MM.1S (cell line): ENCODE measurements at regions not wholly inside any gene's neighbourhood (a gene's known extent, or its start where the extent isn't known, plus 50 kb on each side); places are given as distances from the start of the nearest gene placed in this dataset.

ENCODE experiments used
- DNase-seq: peaks from one replicate; pipeline ENCODE4 v3.0.0-alpha.2; 2015
- H2AFZ ChIP-seq: fragments of 300-600 bp; sonication (generic); 2 replicates; pipeline ENCODE4 v1.6.0; 2016; ENCODE audit warnings: antibody characterized with exemption, low read length
- H3F3A ChIP-seq: fragments of 300-600 bp; sonication (generic); 2 replicates; pipeline ENCODE4 v1.6.1; 2016; ENCODE audit warnings: mild to moderate bottlenecking, antibody characterized with exemption, low read length, moderate library complexity, mixed read lengths; ENCODE audit not compliant: insufficient read depth
- H3K27ac ChIP-seq: fragments of 300-600 bp; sonication (generic); 2 replicates; pipeline ENCODE4 v1.5.1; 2016; ENCODE audit warnings: mild to moderate bottlenecking, low read length
- H3K27me3 ChIP-seq: fragments of 300-600 bp; sonication (generic); replicated peaks from 2 replicates; pipeline ENCODE4 v1.6.0; 2016; ENCODE audit warnings: low read length; ENCODE audit not compliant: insufficient read depth
- H3K36me3 ChIP-seq: fragments of 300-600 bp; sonication (generic); replicated peaks from 2 replicates; pipeline ENCODE4 v1.6.1; 2016; ENCODE audit warnings: mild to moderate bottlenecking, low read length, mixed read lengths; ENCODE audit not compliant: insufficient read depth
- H3K4me1 ChIP-seq: fragments of 300-600 bp; sonication (generic); 2 replicates; pipeline ENCODE4 v1.6.1; 2016; ENCODE audit warnings: low read length, mixed read lengths
- H3K4me2 ChIP-seq: fragments of 300-600 bp; sonication (generic); 2 replicates; pipeline ENCODE4 v1.6.0; 2016; ENCODE audit warnings: low read depth, low read length
- H3K4me3 ChIP-seq: fragments of 300-600 bp; sonication (generic); 2 replicates; pipeline ENCODE4 v1.5.1; 2016; ENCODE audit warnings: low read length, mixed read lengths
- H3K79me2 ChIP-seq: fragments of 300-600 bp; sonication (generic); 2 replicates; pipeline ENCODE4 v1.6.1; 2016; ENCODE audit warnings: mixed run types, low read length, mixed read lengths
- H3K9ac ChIP-seq: fragments of 300-600 bp; sonication (generic); 2 replicates; pipeline ENCODE4 v1.6.1; 2016; ENCODE audit warnings: low read length, mixed read lengths
- H3K9me2 ChIP-seq: fragments of 300-600 bp; sonication (generic); replicated peaks from 2 replicates; pipeline ENCODE4 v1.6.1; 2016; ENCODE audit warnings: mild to moderate bottlenecking, low read length, mixed read lengths; ENCODE audit not compliant: insufficient read depth
- H3K9me3 ChIP-seq: fragments of 300-600 bp; sonication (generic); replicated peaks from 2 replicates; pipeline ENCODE4 v1.6.1; 2016; ENCODE audit warnings: mild to moderate bottlenecking, low read length, mixed read lengths; ENCODE audit not compliant: insufficient read depth
- H4K20me1 ChIP-seq: fragments of 300-600 bp; sonication (generic); 2 replicates; pipeline ENCODE4 v1.6.1; 2016; ENCODE audit warnings: mild to moderate bottlenecking, low read length, moderate library complexity, mixed read lengths; ENCODE audit not compliant: insufficient read depth
- CTCF ChIP-seq: fragments of 300-600 bp; sonication (generic); IDR thresholded peaks from 2 replicates; pipeline ENCODE4 v1.5.1; 2016; ENCODE audit warnings: antibody characterized with exemption, low read length, mixed read lengths
- EZH2 ChIP-seq: fragments of 300-600 bp; sonication (generic); optimal IDR thresholded peaks from 2 replicates; pipeline ENCODE3; 2017; ENCODE audit warnings: low read depth, mild to moderate bottlenecking, antibody characterized with exemption, low read length, mixed read lengths
- EZH2phosphoT487 ChIP-seq: fragments of 300-600 bp; sonication (generic); IDR thresholded peaks from 2 replicates; pipeline ENCODE4 v1.6.1; 2018; ENCODE audit warnings: antibody characterized with exemption, low read length

DNA sequence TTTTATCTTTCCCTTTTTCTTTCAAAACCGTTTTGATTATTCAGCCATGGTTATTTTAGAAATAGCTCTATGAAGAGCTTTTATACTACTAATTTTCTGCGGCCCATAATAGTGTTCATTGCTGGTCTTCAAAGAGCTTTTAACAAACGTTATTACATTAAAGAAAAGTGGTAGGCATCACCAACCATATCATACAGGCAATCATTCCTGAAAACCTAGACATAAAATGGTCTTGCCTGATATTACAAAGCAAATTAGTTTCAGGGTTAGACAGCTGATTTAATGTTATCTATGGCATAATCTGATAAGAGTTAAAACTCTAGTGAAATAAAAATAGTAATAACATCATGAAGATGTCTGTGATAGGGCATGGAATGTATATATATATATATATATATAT is 89.7 kb upstream of the CNTN1 start:
- Histone ChIP-seq H3K4me1 (peaks cover 5% of the 10 kb centered on the region; the same call in 1 of the 2 replicates), H3K27ac (no peak overlapping the region), H3K9me3 (no peaks in the 10 kb centered on the region), H3K4me2 (no peak overlapping the region), H3K79me2 (no peaks in the 10 kb centered on the region), H2AFZ (no peak overlapping the region), H3K4me3 (no peak overlapping the region), H3K27me3 (no peaks in the 10 kb centered on the region), H3K36me3 (no peaks in the 10 kb centered on the region), H3K9ac (no peak overlapping the region), H3K9me2 (no peaks in the 10 kb centered on the region), H3F3A (no peaks in the 10 kb centered on the region), H4K20me1 (no peaks in the 10 kb centered on the region)
- no peak for DNase-seq
- no peak for TF ChIP-seq EZH2
- no peak for TF ChIP-seq CTCF
- TF ChIP-seq EZH2phosphoT487: no peak

DNA sequence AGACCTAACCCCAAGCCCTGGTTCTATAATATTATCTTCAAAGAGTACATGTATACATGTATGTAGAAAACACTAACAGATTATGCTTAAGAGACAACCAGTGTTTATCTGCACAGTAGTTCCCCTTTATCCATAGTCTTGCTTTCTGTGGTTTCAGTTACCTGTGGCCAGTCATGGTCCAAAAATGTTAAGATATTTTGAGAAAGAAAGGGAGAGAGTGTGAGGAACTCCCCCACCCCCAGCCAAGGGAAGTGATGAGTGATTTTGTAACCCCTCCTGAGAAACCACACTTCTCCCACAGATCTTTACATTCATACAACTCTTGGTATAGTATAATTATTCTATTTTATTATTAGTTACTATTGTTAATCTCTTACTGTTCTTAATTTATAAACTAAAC is 77.3 kb upstream of the CNTN1 start:
- Histone ChIP-seq H4K20me1 (no peaks in the 10 kb centered on the region), H3K4me2 (no peak overlapping the region), H3K9ac (no peak overlapping the region), H3K79me2 (no peaks in the 10 kb centered on the region), H3K27ac (no peak overlapping the region), H3K36me3 (no peaks in the 10 kb centered on the region), H3K27me3 (no peaks in the 10 kb centered on the region), H3F3A (no peaks in the 10 kb centered on the region), H2AFZ (no peak overlapping the region), H3K9me3 (no peaks in the 10 kb centered on the region), H3K4me3 (no peak overlapping the region), H3K4me1 (no peaks in the 10 kb centered on the region), H3K9me2 (no peaks in the 10 kb centered on the region)
- TF ChIP-seq EZH2phosphoT487 (no peak), EZH2 (no peak), CTCF (no peak)
- DNase-seq: no peak

DNA sequence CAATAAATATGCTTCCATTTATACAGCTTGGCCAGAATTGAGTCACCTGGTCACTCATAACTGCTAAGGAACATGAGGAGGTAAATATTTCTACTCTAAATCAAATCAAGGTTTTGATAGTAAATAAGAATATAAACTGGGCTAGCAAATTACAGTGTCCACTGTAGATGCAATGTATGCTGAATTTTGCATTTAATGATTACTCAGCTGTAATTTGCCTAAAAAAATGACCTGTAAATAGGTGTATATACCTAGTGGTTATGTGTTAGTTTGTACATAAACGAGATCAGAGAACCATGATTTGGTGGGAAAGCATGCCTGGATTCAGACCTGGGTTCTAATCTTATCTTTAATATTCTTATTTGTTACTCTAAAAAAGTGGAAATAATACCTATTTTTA is 76.6 kb upstream of the CNTN1 start:
- H3K4me3 ChIP-seq: no peak overlapping the region
- H2AFZ ChIP-seq: no peak overlapping the region
- no peak overlapping the region for H3K27ac ChIP-seq
- H3K4me1 ChIP-seq: no peaks in the 10 kb centered on the region
- no peak overlapping the region for H3K4me2 ChIP-seq
- no peaks in the 10 kb centered on the region for H3K27me3 ChIP-seq
- no peaks in the 10 kb centered on the region for H3K36me3 ChIP-seq
- no peaks in the 10 kb centered on the region for H3K9me3 ChIP-seq
- no peaks in the 10 kb centered on the region for H3K9me2 ChIP-seq
- TF ChIP-seq EZH2phosphoT487: no peak
- no peak for TF ChIP-seq CTCF
- TF ChIP-seq EZH2: no peak
- H4K20me1 ChIP-seq: no peaks in the 10 kb centered on the region
- no peak for DNase-seq
- H3F3A ChIP-seq: no peaks in the 10 kb centered on the region
- no peak overlapping the region for H3K9ac ChIP-seq
- H3K79me2 ChIP-seq: no peaks in the 10 kb centered on the region
